ENCODE measurements at regions not wholly inside any gene's neighbourhood (a gene's known extent, or its start where the extent isn't known, plus 50 kb on each side); places are given as distances from the start of the nearest gene placed in this dataset.
A peak's percentile ranks its signal among the peaks of the same experiment; 100 is the strongest.

DNA sequence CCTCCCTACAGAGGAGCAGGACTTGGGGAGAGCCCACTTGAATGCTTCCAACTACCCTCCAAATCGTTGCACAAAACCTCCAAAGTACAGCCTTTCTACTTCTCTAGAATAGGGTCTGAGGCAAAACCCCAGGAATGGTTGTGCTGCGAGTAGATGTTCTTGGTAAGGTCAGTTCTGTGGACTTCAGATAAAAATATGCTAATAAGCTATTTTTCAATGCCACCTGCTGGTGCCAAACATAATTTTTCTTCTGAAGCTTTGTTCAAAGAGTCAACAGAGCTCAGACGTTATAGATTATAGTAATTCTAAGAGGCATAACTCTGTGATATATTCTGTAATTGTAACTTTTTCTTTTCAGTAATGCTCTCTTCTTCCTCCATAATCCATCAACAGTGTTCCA lies 425.7 kb downstream of the GPAT3 start:
- H2AFZ ChIP-seq (ENCODE audit: low read depth, low read length): no peak overlapping the region
- BruUV-seq (replicated peaks): no TSS peak
- 2% methylated on average over 3 of the region's 3 CpGs for WGBS (ENCODE audit: insufficient coverage, low coverage, missing lambda C conversion rate)
- H3K9me1 ChIP-seq (ENCODE audit: control insufficient read depth, insufficient read depth, low read length): no peaks in the 10 kb centered on the region
- H3K4me3 ChIP-seq: no peak overlapping the region
- in situ Hi-C loops (cut with MboI): no loop called here
- DNase-seq (ENCODE audit: extremely low read depth in 1 of 4, low spot score in 3 of 4) (peak in 2 of 4 experiments; percentile 1 to 5), FAIRE-seq (no peak), ATAC-seq (no peak)
- ChIA-PET POLR2A (interaction anchor here (1.1 kb wide), 1 partner anchor 12 kb away, joined by 3 read pairs; no protein-coding TSS in a partner anchor), CTCF (ENCODE audit: low intra/inter-chr PET ratio) (interaction anchor here (0.6 kb wide), 1 partner anchor 13 kb away, joined by 3 read pairs; no protein-coding TSS in a partner anchor)
- no peaks in the 10 kb centered on the region for H4K20me1 ChIP-seq (replicated peaks; ENCODE audit: control insufficient read depth, insufficient read depth, low read length)
- no peaks in the 10 kb centered on the region for H3K79me2 ChIP-seq (ENCODE audit: control insufficient read depth, insufficient read depth, low read length)
- TF ChIP-seq, protein P1, sequence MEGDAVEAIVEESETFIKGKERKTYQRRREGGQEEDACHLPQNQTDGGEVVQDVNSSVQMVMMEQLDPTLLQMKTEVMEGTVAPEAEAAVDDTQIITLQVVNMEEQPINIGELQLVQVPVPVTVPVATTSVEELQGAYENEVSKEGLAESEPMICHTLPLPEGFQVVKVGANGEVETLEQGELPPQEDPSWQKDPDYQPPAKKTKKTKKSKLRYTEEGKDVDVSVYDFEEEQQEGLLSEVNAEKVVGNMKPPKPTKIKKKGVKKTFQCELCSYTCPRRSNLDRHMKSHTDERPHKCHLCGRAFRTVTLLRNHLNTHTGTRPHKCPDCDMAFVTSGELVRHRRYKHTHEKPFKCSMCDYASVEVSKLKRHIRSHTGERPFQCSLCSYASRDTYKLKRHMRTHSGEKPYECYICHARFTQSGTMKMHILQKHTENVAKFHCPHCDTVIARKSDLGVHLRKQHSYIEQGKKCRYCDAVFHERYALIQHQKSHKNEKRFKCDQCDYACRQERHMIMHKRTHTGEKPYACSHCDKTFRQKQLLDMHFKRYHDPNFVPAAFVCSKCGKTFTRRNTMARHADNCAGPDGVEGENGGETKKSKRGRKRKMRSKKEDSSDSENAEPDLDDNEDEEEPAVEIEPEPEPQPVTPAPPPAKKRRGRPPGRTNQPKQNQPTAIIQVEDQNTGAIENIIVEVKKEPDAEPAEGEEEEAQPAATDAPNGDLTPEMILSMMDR (IDR thresholded peaks at IDR 0.05 in 2 of 3, conservative IDR thresholded peaks at IDR 0.05 in 1 of 3; ENCODE audit: insufficient read depth in 2 of 3, low read depth in 1 of 3, low read length in 3 of 3): peak in 2 of 3 experiments; percentile 10 to 21; a peak in 2 of 6 replicates
- TF ChIP-seq RBBP5 (IDR thresholded peaks at IDR 0.05; ENCODE audit: borderline replicate concordance, insufficient read depth, low read length, poor library complexity, severe bottlenecking): no peak
- no peaks in the 10 kb centered on the region for H3K36me3 ChIP-seq (ENCODE audit: control insufficient read depth, insufficient read depth, low read length)
- no peaks in the 10 kb centered on the region for H3K27me3 ChIP-seq (ENCODE audit: control insufficient read depth in 2 of 2, insufficient read depth in 2 of 2, low read length in 2 of 2)
- no peaks in the 10 kb centered on the region; the same call in 1 of the 2 replicates for H3K9me3 ChIP-seq (replicated peaks; ENCODE audit: control insufficient read depth, insufficient read depth, low read depth, low read length)
- no peak overlapping the region for H3K27ac ChIP-seq (ENCODE audit: extremely low read depth, low read depth, low read length)
- intact Hi-C loops (cut with micrococcal nuclease): no loop called here
- H3K4me1 ChIP-seq (replicated peaks in 1 of 2; ENCODE audit: control insufficient read depth in 2 of 2, insufficient read depth in 2 of 2, low read length in 2 of 2): no peaks in the 10 kb centered on the region; a peak in 1 of 5 replicates
- H3K4me2 ChIP-seq (ENCODE audit: insufficient read depth, low read length): no peak overlapping the region
- no peak overlapping the region for H3K9ac ChIP-seq (ENCODE audit: insufficient read depth in 1 of 2, low read depth in 2 of 2, low read length in 2 of 2)

DNA sequence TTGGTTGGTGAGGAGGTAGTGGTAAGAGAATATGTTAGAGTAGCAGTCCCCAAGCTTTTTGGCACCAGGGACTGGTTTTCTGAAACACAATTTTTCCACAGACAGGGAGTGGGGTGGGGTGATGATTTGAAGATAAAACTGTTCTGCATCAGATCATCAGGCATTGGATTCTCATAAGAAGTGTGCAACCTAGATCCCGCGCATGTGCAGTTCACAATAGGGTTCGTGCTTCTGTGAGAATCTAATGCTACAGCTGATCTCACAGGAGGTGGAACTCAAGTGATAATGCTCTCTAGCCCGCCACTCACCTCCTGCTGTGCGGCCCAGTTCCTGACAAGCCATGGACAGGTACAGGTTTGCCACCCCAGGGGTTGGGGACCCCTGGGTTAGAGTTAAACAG lies 423.3 kb downstream of the GPAT3 start:
- H3K4me2 ChIP-seq (ENCODE audit: insufficient read depth, low read length): no peak overlapping the region
- no peaks in the 10 kb centered on the region for H3K9me1 ChIP-seq (ENCODE audit: control insufficient read depth, insufficient read depth, low read length)
- H3K36me3 ChIP-seq (ENCODE audit: control insufficient read depth, insufficient read depth, low read length): no peaks in the 10 kb centered on the region
- H3K9ac ChIP-seq (ENCODE audit: insufficient read depth in 1 of 2, low read depth in 2 of 2, low read length in 2 of 2): no peak overlapping the region
- no peaks in the 10 kb centered on the region for H3K27me3 ChIP-seq (ENCODE audit: control insufficient read depth in 2 of 2, insufficient read depth in 2 of 2, low read length in 2 of 2)
- ATAC-seq (no peak), DNase-seq (ENCODE audit: extremely low read depth in 1 of 4, low spot score in 3 of 4) (no peak), FAIRE-seq (no peak)
- intact Hi-C loops (cut with micrococcal nuclease) (no loop called here), in situ Hi-C loops (cut with MboI) (no loop called here)
- ChIA-PET POLR2A (no interaction called here), CTCF (ENCODE audit: low intra/inter-chr PET ratio) (no interaction called here)
- no peak overlapping the region for H2AFZ ChIP-seq (ENCODE audit: low read depth, low read length)
- H3K79me2 ChIP-seq (ENCODE audit: control insufficient read depth, insufficient read depth, low read length): no peaks in the 10 kb centered on the region
- H3K4me1 ChIP-seq (replicated peaks in 1 of 2; ENCODE audit: control insufficient read depth in 2 of 2, insufficient read depth in 2 of 2, low read length in 2 of 2): no peaks in the 10 kb centered on the region; a peak in 1 of 5 replicates
- TF ChIP-seq NFE2 (IDR thresholded peaks at IDR 0.05; ENCODE audit: low read depth) (no peak), POLR2A (conservative IDR thresholded peaks at IDR 0.05) (no peak), NRF1 (conservative IDR thresholded peaks at IDR 0.05 in 1 of 2, IDR thresholded peaks at IDR 0.05 in 1 of 2) (peak; percentile 64 to 67)
- no peaks in the 10 kb centered on the region for H3K9me3 ChIP-seq (replicated peaks; ENCODE audit: control insufficient read depth, insufficient read depth, low read depth, low read length)
- H3K4me3 ChIP-seq: no peak overlapping the region
- WGBS (ENCODE audit: insufficient coverage, low coverage, missing lambda C conversion rate): 0% methylated on average over 5 of the region's 5 CpGs
- H3K27ac ChIP-seq (ENCODE audit: extremely low read depth, low read depth, low read length): no peak overlapping the region
- H4K20me1 ChIP-seq (replicated peaks; ENCODE audit: control insufficient read depth, insufficient read depth, low read length): no peaks in the 10 kb centered on the region
- BruUV-seq (replicated peaks): no TSS peak

All from K562 (cell line).